ENCODE measurements at regions not wholly inside any gene's neighbourhood (a gene's known extent, or its start where the extent isn't known, plus 50 kb on each side); places are given as distances from the start of the nearest gene placed in this dataset.

DNA sequence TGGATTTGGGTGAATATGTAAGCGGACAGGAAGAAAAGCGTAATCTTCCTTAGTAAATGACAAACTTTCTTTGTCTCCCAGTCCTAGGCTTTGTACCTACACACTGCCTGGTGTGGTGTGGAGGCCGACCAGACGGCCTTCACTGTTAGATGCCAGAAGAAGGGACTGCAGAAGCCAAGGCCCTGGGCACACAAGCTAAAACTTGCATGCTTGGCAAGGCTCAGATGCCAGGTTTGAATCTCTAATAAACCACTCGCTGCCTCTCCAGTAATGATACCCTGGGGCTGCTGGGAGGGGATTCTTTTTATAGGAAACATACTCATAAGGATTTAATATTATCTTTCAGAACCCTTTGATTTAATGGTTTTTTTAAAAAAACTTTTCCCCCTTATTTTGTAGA is 263.8 kb downstream of the PTPRC start:
- CTCF ChIA-PET (ENCODE audit: low intra/inter-chr PET ratio, low total read pairs): no interaction called here
- DNase-seq (ENCODE audit: low spot score): no peak
- WGBS (ENCODE audit: low lambda C conversion rate): 85% methylated on average over 5 of the region's 5 CpGs
- H3K9me3 ChIP-seq (ENCODE audit: low read length): no peaks in the 10 kb centered on the region
- no peaks in the 10 kb centered on the region for H3K27me3 ChIP-seq (ENCODE audit: control insufficient read depth in 1 of 2, insufficient read depth in 2 of 2, low read length in 2 of 2)
- H3K4me2 ChIP-seq (ENCODE audit: low read depth, low read length): no peak overlapping the region
- intact Hi-C loops (cut with micrococcal nuclease; ENCODE audit: unreplicated experiment): no loop called here
- no peaks in the 10 kb centered on the region for H3K4me1 ChIP-seq (ENCODE audit: insufficient read depth, low read length)
- no peak overlapping the region for H3K27ac ChIP-seq (ENCODE audit: extremely low read length, insufficient read depth, low read length)
- no peak overlapping the region for H3K4me3 ChIP-seq (replicated peaks in 1 of 3; ENCODE audit: insufficient read depth in 1 of 3, low read depth in 2 of 3, low read length in 3 of 3)
- no peak overlapping the region for H3K9ac ChIP-seq (ENCODE audit: insufficient read depth, low read depth, low read length)
- POLR2A ChIA-PET: no interaction called here
- no TSS peak for BruUV-seq (replicated peaks)
- in situ Hi-C loops (cut with HindIII; ENCODE audit: extremely low pct_ligation_motif_present, low pct_unique_long_range_greater_than_20kb): no loop called here
- H3K79me2 ChIP-seq (ENCODE audit: insufficient read depth, low read length): no peaks in the 10 kb centered on the region
- no peak for ATAC-seq
- no peaks in the 10 kb centered on the region for H3K36me3 ChIP-seq (replicated peaks in 1 of 2; ENCODE audit: control insufficient read depth in 1 of 2, insufficient read depth in 2 of 2, low read length in 2 of 2)
- no peaks in the 10 kb centered on the region for H4K20me1 ChIP-seq (ENCODE audit: insufficient read depth, low read length)
- H2AFZ ChIP-seq (ENCODE audit: low read length): no peak overlapping the region
- TF ChIP-seq ZNF232 (CRISPR knock-in tag; IDR thresholded peaks at IDR 0.05; ENCODE audit: borderline replicate concordance) (no peak), ZNF841 (CRISPR knock-in tag; IDR thresholded peaks at IDR 0.05; ENCODE audit: borderline replicate concordance) (no peak), ZNF746 (CRISPR knock-in tag; IDR thresholded peaks at IDR 0.05) (no peak), CBFB (CRISPR knock-in tag; IDR thresholded peaks at IDR 0.05) (no peak), HOXA5 (CRISPR knock-in tag; IDR thresholded peaks at IDR 0.05) (no peak)
- TF ChIP-seq, protein P1, sequence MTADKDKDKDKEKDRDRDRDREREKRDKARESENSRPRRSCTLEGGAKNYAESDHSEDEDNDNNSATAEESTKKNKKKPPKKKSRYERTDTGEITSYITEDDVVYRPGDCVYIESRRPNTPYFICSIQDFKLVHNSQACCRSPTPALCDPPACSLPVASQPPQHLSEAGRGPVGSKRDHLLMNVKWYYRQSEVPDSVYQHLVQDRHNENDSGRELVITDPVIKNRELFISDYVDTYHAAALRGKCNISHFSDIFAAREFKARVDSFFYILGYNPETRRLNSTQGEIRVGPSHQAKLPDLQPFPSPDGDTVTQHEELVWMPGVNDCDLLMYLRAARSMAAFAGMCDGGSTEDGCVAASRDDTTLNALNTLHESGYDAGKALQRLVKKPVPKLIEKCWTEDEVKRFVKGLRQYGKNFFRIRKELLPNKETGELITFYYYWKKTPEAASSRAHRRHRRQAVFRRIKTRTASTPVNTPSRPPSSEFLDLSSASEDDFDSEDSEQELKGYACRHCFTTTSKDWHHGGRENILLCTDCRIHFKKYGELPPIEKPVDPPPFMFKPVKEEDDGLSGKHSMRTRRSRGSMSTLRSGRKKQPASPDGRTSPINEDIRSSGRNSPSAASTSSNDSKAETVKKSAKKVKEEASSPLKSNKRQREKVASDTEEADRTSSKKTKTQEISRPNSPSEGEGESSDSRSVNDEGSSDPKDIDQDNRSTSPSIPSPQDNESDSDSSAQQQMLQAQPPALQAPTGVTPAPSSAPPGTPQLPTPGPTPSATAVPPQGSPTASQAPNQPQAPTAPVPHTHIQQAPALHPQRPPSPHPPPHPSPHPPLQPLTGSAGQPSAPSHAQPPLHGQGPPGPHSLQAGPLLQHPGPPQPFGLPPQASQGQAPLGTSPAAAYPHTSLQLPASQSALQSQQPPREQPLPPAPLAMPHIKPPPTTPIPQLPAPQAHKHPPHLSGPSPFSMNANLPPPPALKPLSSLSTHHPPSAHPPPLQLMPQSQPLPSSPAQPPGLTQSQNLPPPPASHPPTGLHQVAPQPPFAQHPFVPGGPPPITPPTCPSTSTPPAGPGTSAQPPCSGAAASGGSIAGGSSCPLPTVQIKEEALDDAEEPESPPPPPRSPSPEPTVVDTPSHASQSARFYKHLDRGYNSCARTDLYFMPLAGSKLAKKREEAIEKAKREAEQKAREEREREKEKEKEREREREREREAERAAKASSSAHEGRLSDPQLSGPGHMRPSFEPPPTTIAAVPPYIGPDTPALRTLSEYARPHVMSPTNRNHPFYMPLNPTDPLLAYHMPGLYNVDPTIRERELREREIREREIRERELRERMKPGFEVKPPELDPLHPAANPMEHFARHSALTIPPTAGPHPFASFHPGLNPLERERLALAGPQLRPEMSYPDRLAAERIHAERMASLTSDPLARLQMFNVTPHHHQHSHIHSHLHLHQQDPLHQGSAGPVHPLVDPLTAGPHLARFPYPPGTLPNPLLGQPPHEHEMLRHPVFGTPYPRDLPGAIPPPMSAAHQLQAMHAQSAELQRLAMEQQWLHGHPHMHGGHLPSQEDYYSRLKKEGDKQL (CRISPR knock-in tag; IDR thresholded peaks at IDR 0.05; ENCODE audit: low read depth): no peak
- no peak for FAIRE-seq
